Natural killer cell (primary cell): ENCODE measurements at regions not wholly inside any gene's neighbourhood (a gene's known extent, or its start where the extent isn't known, plus 50 kb on each side); places are given as distances from the start of the nearest gene placed in this dataset.

ENCODE experiments used
- ATAC-seq, 3 donors: fragments of 150-1000 bp in 2 of 3; fragments of 200-7000 bp in 1 of 3; cut with Tn5 transposase; 1 replicate in 1 of 3; 2 replicates in 2 of 3; pipeline ENCODE4 v1.10.0; 2021; ENCODE audit warnings: mild to moderate bottlenecking in 2 of 3, moderate library complexity in 2 of 3
- DNase-seq, 2 donors: peaks; one replicate each; pipeline versions ENCODE4 v3.0.0 to v3.0.0-alpha.2; 2013 to 2021; ENCODE audit warnings: mixed read lengths in 1 of 2
- H3K27ac ChIP-seq: one replicate; pipeline ENCODE4 v1.5.1; 2013; ENCODE audit warnings: mild to moderate bottlenecking, low read length
- H3K27me3 ChIP-seq: one replicate; pipeline ENCODE4 v1.6.1; 2013; ENCODE audit warnings: low read length; ENCODE audit not compliant: control insufficient read depth, insufficient read depth
- H3K36me3 ChIP-seq: one replicate; pipeline ENCODE4 v1.6.1; 2013; ENCODE audit warnings: low read length; ENCODE audit not compliant: control insufficient read depth, insufficient read depth
- H3K4me1 ChIP-seq: one replicate; pipeline ENCODE4 v1.6.1; 2013; ENCODE audit warnings: low read length; ENCODE audit not compliant: control insufficient read depth, insufficient read depth
- H3K4me3 ChIP-seq: one replicate; pipeline ENCODE4 v1.5.1; 2013; ENCODE audit warnings: low read length
- H3K9me3 ChIP-seq: one replicate; pipeline ENCODE4 v1.6.1; 2013; ENCODE audit warnings: low read length; ENCODE audit not compliant: control insufficient read depth, insufficient read depth
- H3K27ac Mint-ChIP-seq, 2 donors: one replicate each; pipeline ENCODE4 v1.8.0; 2022; ENCODE audit warnings: mild to moderate bottlenecking in 2 of 2, mixed read lengths in 2 of 2, moderate library complexity in 1 of 2
- H3K27me3 Mint-ChIP-seq, 2 donors: one replicate each; pipeline ENCODE4 v1.8.0; 2022; ENCODE audit warnings: low read depth in 2 of 2, mixed read lengths in 2 of 2
- H3K36me3 Mint-ChIP-seq: one replicate; pipeline ENCODE4 v1.8.0; 2022; ENCODE audit warnings: mixed read lengths
- H3K4me1 Mint-ChIP-seq, 2 donors: one replicate each; pipeline ENCODE4 v1.8.0; 2022; ENCODE audit warnings: mixed read lengths in 2 of 2
- H3K4me3 Mint-ChIP-seq: one replicate; pipeline ENCODE4 v1.8.0; 2022; ENCODE audit warnings: mild to moderate bottlenecking, moderate library complexity, mixed read lengths
- H3K9me3 Mint-ChIP-seq, 2 donors: one replicate each; pipeline ENCODE4 v1.8.0; 2022; ENCODE audit warnings: mixed read lengths in 2 of 2
- WGBS: methylation state at CpG from one replicate; pipeline ENCODE4 v1.1.7; 2013; ENCODE audit warnings: missing lambda C conversion rate; ENCODE audit not compliant: insufficient coverage; 5-methylcytosine and 5-hydroxymethylcytosine counted together
- intact Hi-C: fragments of 100-400 bp; cut with micrococcal nuclease; formaldehyde crosslinking; loops from one replicate; pipeline ENCODE4 v1.14.2; 2022
- TF ChIP-seq, protein P1 (sequence below): fragments of 200-600 bp; IDR thresholded peaks from one replicate; pipeline ENCODE4 v1.8.0; 2022; ENCODE audit warnings: antibody characterized with exemption

DNA sequence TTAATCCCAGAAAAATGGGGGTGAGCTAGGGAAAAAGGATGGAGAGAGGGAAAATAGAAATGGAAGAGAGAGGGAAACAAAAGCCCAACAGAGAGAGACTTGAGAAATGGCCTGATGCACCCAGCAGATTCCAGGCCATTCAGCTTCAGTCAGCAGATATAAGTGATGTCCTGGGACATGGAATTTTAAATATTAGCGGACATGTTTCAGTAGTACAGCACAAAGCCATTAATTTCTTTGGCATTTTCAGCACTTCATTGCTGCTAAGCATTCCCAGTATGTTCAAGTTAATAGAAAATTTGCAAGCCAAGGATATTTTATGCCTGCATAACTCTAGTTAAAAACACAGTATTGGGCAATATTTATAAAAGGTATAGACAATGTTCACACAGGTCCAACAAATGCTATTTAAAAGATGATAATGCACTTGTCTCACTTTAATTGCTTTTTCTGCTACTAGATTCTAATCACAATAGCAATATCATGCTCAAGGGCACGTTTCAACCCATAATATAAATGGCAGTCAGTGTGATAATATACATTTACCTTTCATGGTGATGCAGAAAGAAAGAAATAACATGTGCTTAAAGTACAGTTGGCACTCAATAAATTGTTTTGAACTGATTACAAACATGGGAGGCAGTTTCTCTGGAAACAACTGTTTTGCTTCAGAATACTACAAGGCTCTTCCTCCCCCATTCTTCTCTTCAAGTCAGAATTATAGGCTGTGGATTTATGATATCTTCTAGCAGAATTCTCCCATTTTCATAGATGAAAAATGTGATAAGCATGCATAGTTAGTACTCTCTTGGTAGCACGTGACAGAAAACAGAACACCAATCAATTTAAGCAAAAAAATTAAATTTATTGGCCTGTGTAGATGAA, 108.1 kb upstream of the MAGI3 start:
- TF ChIP-seq, protein P1, sequence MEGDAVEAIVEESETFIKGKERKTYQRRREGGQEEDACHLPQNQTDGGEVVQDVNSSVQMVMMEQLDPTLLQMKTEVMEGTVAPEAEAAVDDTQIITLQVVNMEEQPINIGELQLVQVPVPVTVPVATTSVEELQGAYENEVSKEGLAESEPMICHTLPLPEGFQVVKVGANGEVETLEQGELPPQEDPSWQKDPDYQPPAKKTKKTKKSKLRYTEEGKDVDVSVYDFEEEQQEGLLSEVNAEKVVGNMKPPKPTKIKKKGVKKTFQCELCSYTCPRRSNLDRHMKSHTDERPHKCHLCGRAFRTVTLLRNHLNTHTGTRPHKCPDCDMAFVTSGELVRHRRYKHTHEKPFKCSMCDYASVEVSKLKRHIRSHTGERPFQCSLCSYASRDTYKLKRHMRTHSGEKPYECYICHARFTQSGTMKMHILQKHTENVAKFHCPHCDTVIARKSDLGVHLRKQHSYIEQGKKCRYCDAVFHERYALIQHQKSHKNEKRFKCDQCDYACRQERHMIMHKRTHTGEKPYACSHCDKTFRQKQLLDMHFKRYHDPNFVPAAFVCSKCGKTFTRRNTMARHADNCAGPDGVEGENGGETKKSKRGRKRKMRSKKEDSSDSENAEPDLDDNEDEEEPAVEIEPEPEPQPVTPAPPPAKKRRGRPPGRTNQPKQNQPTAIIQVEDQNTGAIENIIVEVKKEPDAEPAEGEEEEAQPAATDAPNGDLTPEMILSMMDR: no peak
- Mint-ChIP-seq H3K36me3 (no peaks in the 10 kb centered on the region), H3K9me3 (no peaks in the 10 kb centered on the region), H3K27ac (no peak overlapping the region), H3K27me3 (peaks cover 25 to 39% of the 10 kb centered on the region in 2 donors), H3K4me1 (no peaks in the 10 kb centered on the region), H3K4me3 (no peak overlapping the region)
- H3K27ac ChIP-seq: no peak overlapping the region
- no peak for DNase-seq
- ATAC-seq: no peak
- H3K9me3 ChIP-seq: no peaks in the 10 kb centered on the region
- no peaks in the 10 kb centered on the region for H3K27me3 ChIP-seq
- no peaks in the 10 kb centered on the region for H3K36me3 ChIP-seq
- no peak overlapping the region for H3K4me3 ChIP-seq
- H3K4me1 ChIP-seq: no peaks in the 10 kb centered on the region
- 70% methylated on average over 1 of the region's 3 CpGs for WGBS
- intact Hi-C loops: no loop called here

DNA sequence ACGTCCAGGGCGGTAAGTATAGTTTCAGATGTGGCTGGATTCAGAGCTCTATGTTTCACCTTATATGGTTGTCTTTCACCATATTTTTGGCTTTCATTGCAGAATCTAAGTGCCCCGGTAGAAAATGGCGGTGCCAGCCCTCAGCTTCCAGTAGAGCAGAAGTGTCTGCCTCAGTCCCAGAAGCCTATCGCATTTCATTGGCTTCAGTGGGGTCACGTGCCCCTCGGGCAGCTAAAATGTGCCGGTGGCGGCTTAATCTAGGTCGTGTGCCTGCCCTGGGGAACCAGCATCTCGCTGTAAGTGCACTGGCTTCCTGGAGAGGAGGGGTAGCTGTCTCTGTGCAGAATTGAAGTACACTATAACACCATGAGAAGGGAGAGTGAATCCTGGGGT, 107.4 kb upstream of the MAGI3 start:
- H3K36me3 Mint-ChIP-seq: no peaks in the 10 kb centered on the region
- H3K9me3 ChIP-seq: no peaks in the 10 kb centered on the region
- no peaks in the 10 kb centered on the region for H3K27me3 ChIP-seq
- no peak overlapping the region for H3K4me3 ChIP-seq
- no peak overlapping the region for H3K27ac Mint-ChIP-seq
- no peaks in the 10 kb centered on the region for H3K36me3 ChIP-seq
- H3K27me3 Mint-ChIP-seq: peaks cover 21 to 38% of the 10 kb centered on the region in 2 donors
- TF ChIP-seq, protein P1: no peak
- DNase-seq: no peak
- ATAC-seq: no peak
- no peak overlapping the region for H3K27ac ChIP-seq
- no peaks in the 10 kb centered on the region for H3K4me1 Mint-ChIP-seq
- H3K4me1 ChIP-seq: no peaks in the 10 kb centered on the region
- no peak overlapping the region for H3K4me3 Mint-ChIP-seq
- 82% methylated on average over 11 of the region's 11 CpGs for WGBS
- H3K9me3 Mint-ChIP-seq: no peaks in the 10 kb centered on the region
- intact Hi-C loops: no loop called here

DNA sequence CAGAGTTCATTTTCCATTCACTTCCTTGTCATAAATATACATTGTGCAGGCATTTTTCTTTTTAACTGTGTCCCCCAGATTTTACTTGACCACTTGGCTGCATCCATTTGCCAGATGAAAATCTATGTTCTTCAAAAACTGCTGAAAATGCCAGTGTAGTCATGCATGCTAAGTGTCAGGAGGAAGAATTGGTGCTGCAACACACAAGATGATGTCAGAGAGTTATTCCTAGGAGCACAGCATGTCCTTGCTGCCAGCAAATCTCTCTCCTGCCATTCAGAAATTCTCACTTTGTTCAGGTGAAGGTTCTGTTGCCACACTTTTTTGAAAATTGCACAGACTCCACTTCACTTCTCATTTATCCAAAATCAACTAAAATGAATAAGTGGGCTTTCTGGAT, 106.4 kb upstream of the MAGI3 start:
- no peak overlapping the region for H3K4me3 ChIP-seq
- no peaks in the 10 kb centered on the region for H3K9me3 ChIP-seq
- intact Hi-C loops: no loop called here
- no peaks in the 10 kb centered on the region for H3K4me1 ChIP-seq
- no peak overlapping the region for H3K27ac Mint-ChIP-seq
- DNase-seq (no peak), ATAC-seq (no peak)
- no peak overlapping the region for H3K27ac ChIP-seq
- H3K4me3 Mint-ChIP-seq: no peak overlapping the region
- no peaks in the 10 kb centered on the region for H3K27me3 ChIP-seq
- H3K27me3 Mint-ChIP-seq: peaks cover 18 to 38% of the 10 kb centered on the region in 2 donors
- no peaks in the 10 kb centered on the region for H3K36me3 ChIP-seq
- TF ChIP-seq, protein P1: no peak
- H3K4me1 Mint-ChIP-seq: no peaks in the 10 kb centered on the region
- H3K36me3 Mint-ChIP-seq: no peaks in the 10 kb centered on the region
- H3K9me3 Mint-ChIP-seq: no peaks in the 10 kb centered on the region

DNA sequence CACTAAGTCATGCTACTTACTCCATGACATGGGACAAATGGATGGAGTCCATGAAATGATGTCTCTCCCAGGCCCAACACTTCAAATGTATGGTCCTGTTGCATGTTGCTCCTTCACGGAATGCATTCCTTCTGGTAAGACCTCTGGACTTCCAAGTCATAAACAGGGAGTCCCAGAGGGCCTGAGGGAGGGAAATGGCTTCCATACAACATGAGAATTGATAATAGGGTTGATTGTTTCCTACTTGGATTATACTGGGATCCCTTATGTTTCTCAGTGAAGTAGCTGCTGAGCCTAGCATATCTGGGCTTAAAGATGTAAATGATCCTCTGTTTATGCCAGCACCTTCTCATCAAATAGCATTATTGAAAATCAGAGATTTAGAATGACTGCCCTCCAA, 104.2 kb upstream of the MAGI3 start:
- intact Hi-C loops: no loop called here
- TF ChIP-seq, protein P1: no peak

More for the DNA sequence above, 104.2 kb upstream of the MAGI3 start:
- Histone ChIP-seq H3K4me1 (no peaks in the 10 kb centered on the region), H3K4me3 (no peak overlapping the region), H3K36me3 (no peaks in the 10 kb centered on the region), H3K27me3 (no peaks in the 10 kb centered on the region), H3K27ac (no peak overlapping the region), H3K9me3 (no peaks in the 10 kb centered on the region)
- ATAC-seq: no peak
- no peaks in the 10 kb centered on the region for H3K9me3 Mint-ChIP-seq
- H3K4me1 Mint-ChIP-seq: no peaks in the 10 kb centered on the region
- H3K36me3 Mint-ChIP-seq: no peaks in the 10 kb centered on the region
- H3K4me3 Mint-ChIP-seq: no peak overlapping the region
- WGBS: 100% methylated on average over 1 of the region's 1 CpG
- H3K27me3 Mint-ChIP-seq: peaks cover 15 to 42% of the 10 kb centered on the region in 2 donors
- H3K27ac Mint-ChIP-seq: no peak overlapping the region
- no peak for DNase-seq
